Activated naive CD4-positive, alpha-beta T cell treated with anti-CD3 and anti-CD28 coated beads, Interleukin-2, amount 50 U/mL, for 24 hours (primary cell): ENCODE measurements at regions not wholly inside any gene's neighbourhood (a gene's known extent, or its start where the extent isn't known, plus 50 kb on each side); places are given as distances from the start of the nearest gene placed in this dataset.

Experiments used
- H3K27ac Mint-ChIP-seq: one replicate; pipeline ENCODE4 v1.8.0; 2021; ENCODE audit warnings: mild to moderate bottlenecking, mixed read lengths
- H3K27me3 Mint-ChIP-seq: one replicate; pipeline ENCODE4 v1.8.0; 2021; ENCODE audit warnings: mixed read lengths
- H3K36me3 Mint-ChIP-seq: one replicate; pipeline ENCODE4 v1.8.0; 2021; ENCODE audit warnings: mixed read lengths
- H3K4me1 Mint-ChIP-seq: one replicate; pipeline ENCODE4 v1.8.0; 2021; ENCODE audit warnings: mixed read lengths
- H3K4me3 Mint-ChIP-seq: one replicate; pipeline ENCODE4 v1.8.0; 2021; ENCODE audit warnings: mild to moderate bottlenecking, mixed read lengths
- H3K9me3 Mint-ChIP-seq: one replicate; pipeline ENCODE4 v1.8.0; 2021; ENCODE audit warnings: mixed read lengths

- Mint-ChIP-seq H3K36me3 (no peaks in the 10 kb centered on the region), H3K4me1 (no peaks in the 10 kb centered on the region), H3K27me3 (peaks cover 2% of the 10 kb centered on the region), H3K4me3 (no peak overlapping the region), H3K9me3 (peaks cover 5% of the 10 kb centered on the region), H3K27ac (no peak overlapping the region)
These were observed 309.2 kb upstream of the TBX3 start for GRCh38 chr12:114993165-114993564.

GRCh38 chr12:114992443-114992842, 308.5 kb upstream of the TBX3 start:
- peaks cover 2% of the 10 kb centered on the region for H3K27me3 Mint-ChIP-seq
- no peaks in the 10 kb centered on the region for H3K36me3 Mint-ChIP-seq
- no peak overlapping the region for H3K27ac Mint-ChIP-seq
- H3K9me3 Mint-ChIP-seq, result peaks cover 5% of the 10 kb centered on the region
- no peaks in the 10 kb centered on the region for H3K4me1 Mint-ChIP-seq
- no peak overlapping the region for H3K4me3 Mint-ChIP-seq

- Mint-ChIP-seq H3K4me3 (no peak overlapping the region), H3K27me3 (peaks cover 2% of the 10 kb centered on the region), H3K9me3 (no peaks in the 10 kb centered on the region), H3K27ac (no peak overlapping the region), H3K4me1 (no peaks in the 10 kb centered on the region), H3K36me3 (no peaks in the 10 kb centered on the region)
These were observed 306.4 kb upstream of the TBX3 start for GRCh38 chr12:114990381-114990780.

DNA sequence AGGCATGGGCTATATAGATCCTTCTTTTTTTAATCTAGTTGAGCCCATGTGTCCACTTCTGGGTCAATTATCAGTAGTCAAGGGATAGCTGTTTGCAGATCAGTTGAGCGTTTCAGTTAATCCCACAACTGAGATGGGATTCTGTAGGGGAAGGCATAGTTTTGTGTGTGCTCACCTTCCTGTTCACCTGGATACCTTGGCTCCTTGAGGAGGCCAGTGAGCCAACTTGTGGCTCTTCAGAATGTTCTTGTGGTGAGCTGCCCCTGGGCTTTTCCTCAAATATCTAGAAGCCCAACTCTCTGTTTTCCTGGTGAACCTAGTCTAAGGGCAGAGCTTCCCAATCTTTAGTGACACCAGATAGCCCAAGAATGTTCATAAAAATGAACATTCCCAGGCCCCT, 302.9 kb upstream of the TBX3 start:
- Mint-ChIP-seq H3K27ac (no peak overlapping the region), H3K4me3 (no peak overlapping the region), H3K4me1 (no peaks in the 10 kb centered on the region), H3K36me3 (no peaks in the 10 kb centered on the region), H3K9me3 (no peaks in the 10 kb centered on the region), H3K27me3 (peaks cover 3% of the 10 kb centered on the region)

- Mint-ChIP-seq H3K27ac (peak overlapping the region; percentile 14), H3K4me1 (no peaks in the 10 kb centered on the region), H3K4me3 (no peak overlapping the region), H3K27me3 (peaks cover 3% of the 10 kb centered on the region), H3K36me3 (no peaks in the 10 kb centered on the region), H3K9me3 (peaks cover 1% of the 10 kb centered on the region)
These were observed 302.3 kb upstream of the TBX3 start for GRCh38 chr12:114986178-114986714.

DNA sequence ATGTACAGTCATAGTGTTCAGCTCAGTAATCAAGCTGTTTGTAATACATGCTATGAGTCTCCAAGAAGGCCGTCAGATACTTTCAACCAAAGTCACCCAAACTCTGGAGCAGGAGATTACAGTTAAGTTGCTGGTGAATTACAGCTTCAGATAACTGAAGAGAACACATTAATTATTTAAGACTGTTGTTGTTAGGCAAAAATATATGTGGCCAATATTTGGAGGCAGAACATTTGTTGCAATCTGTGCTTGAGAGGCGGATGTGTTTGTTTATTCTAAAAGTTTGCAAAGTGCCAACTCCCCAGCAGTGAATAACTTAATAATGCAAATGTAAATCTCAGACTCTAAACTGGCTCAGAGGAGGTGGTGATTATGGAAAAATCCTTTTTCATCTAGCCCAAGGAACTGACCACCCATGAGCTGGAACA, 300.7 kb upstream of the TBX3 start:
- no peaks in the 10 kb centered on the region for H3K36me3 Mint-ChIP-seq
- H3K4me3 Mint-ChIP-seq, result no peak overlapping the region
- no peaks in the 10 kb centered on the region for H3K4me1 Mint-ChIP-seq
- peaks cover 9% of the 10 kb centered on the region for H3K9me3 Mint-ChIP-seq
- no peak overlapping the region for H3K27ac Mint-ChIP-seq
- H3K27me3 Mint-ChIP-seq, result peaks cover 3% of the 10 kb centered on the region

- H3K4me1 Mint-ChIP-seq, result no peaks in the 10 kb centered on the region
- H3K27ac Mint-ChIP-seq, result no peak overlapping the region
- H3K9me3 Mint-ChIP-seq, result peaks cover 20% of the 10 kb centered on the region
- H3K36me3 Mint-ChIP-seq, result no peaks in the 10 kb centered on the region
- peaks cover 3% of the 10 kb centered on the region for H3K27me3 Mint-ChIP-seq
- no peak overlapping the region for H3K4me3 Mint-ChIP-seq
These were observed 298.8 kb upstream of the TBX3 start for GRCh38 chr12:114982760-114983159.

- H3K4me1 Mint-ChIP-seq, result no peaks in the 10 kb centered on the region
- H3K9me3 Mint-ChIP-seq, result peaks cover 20% of the 10 kb centered on the region
- H3K4me3 Mint-ChIP-seq, result no peak overlapping the region
- H3K27me3 Mint-ChIP-seq, result peaks cover 3% of the 10 kb centered on the region
- H3K36me3 Mint-ChIP-seq, result no peaks in the 10 kb centered on the region
- no peak overlapping the region for H3K27ac Mint-ChIP-seq
These were observed 297.1 kb upstream of the TBX3 start for GRCh38 chr12:114981036-114981435.

GRCh38 chr12:114976959-114977358, 293.0 kb upstream of the TBX3 start:
- H3K9me3 Mint-ChIP-seq, result peaks cover 20% of the 10 kb centered on the region
- H3K4me1 Mint-ChIP-seq, result no peaks in the 10 kb centered on the region
- H3K27me3 Mint-ChIP-seq, result no peaks in the 10 kb centered on the region
- H3K27ac Mint-ChIP-seq, result no peak overlapping the region
- no peaks in the 10 kb centered on the region for H3K36me3 Mint-ChIP-seq
- no peak overlapping the region for H3K4me3 Mint-ChIP-seq

- Mint-ChIP-seq H3K36me3 (no peaks in the 10 kb centered on the region), H3K4me3 (no peak overlapping the region), H3K27me3 (no peaks in the 10 kb centered on the region), H3K9me3 (peaks cover 20% of the 10 kb centered on the region), H3K27ac (no peak overlapping the region), H3K4me1 (no peaks in the 10 kb centered on the region)
These were observed 292.4 kb upstream of the TBX3 start for GRCh38 chr12:114976372-114976771.

DNA sequence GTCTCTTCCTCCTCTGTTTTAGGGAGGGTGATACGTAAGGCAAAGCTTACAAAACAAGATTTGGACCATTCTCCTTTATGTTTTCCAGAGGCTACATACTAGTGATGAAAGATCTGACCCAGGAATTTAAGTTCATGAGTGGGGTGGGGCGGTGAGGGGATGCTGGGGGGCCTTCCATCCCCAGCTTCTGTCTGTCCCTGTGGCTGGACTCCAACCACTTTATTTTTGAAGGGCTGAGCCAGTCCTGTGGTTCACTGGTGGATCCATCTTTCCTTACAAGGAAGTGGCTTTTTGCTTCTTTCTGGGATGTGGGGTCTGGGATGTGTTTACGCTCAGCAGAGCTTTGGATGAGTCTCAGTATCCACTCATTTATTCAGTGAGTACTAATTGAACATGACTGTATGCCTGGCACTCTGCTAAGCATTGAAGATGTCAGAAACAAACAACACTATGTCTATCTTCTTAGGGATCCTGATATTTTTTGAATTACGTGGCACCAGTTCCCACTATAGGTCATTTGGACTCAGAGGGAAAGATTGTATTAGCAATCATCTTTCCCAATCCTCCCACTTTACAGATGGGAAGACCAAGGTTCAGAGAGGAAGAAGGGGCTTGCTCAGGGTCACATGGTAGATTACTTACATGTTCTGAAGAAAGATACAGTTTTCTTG, 291.8 kb upstream of the TBX3 start:
- peaks cover 14% of the 10 kb centered on the region for H3K9me3 Mint-ChIP-seq
- no peak overlapping the region for H3K27ac Mint-ChIP-seq

DNA sequence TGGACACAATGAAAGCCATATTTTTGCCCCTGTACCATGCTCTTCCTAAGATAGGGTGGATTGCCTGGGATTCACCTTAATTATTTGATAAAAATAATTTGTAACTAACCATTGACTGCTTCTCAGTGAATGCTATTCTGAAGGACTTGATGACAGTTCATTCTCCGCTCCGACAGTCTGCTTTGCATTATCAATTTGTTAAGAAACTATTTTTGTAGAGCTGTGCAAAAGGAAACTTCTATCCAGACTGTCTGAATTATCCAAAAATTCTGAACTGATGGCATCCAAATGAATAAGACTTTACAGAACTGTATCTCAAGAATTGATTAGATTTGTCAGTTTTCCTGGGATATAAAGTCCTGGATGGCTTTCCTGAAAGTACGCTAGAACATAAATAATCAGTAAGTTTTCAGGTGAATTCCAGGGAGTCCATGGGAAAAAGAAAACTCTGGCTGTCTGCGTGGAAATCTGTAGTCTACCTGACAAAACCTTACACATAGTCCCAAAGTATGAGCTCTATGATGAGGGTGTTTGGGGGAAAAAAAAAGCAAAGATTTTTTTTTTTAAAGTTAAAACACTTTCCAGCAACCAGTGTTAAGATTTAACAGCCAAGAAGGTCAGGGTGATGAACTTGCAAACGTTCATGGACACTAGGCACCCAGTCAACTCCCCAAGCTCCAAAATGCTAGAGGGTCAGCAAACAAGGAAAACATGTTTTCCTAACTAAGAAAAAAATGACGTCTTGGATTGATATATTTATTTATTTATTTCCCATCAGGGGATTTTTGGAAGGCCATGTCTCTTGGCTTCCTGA, 291.1 kb upstream of the TBX3 start:
- no peak overlapping the region for H3K27ac Mint-ChIP-seq
- no peak overlapping the region for H3K4me3 Mint-ChIP-seq
- H3K9me3 Mint-ChIP-seq, result peaks cover 11% of the 10 kb centered on the region

More for the DNA sequence above, 291.8 kb upstream of the TBX3 start:
- H3K4me3 Mint-ChIP-seq, result no peak overlapping the region
- no peaks in the 10 kb centered on the region for H3K27me3 Mint-ChIP-seq
- H3K4me1 Mint-ChIP-seq, result no peaks in the 10 kb centered on the region
- H3K36me3 Mint-ChIP-seq, result no peaks in the 10 kb centered on the region

DNA sequence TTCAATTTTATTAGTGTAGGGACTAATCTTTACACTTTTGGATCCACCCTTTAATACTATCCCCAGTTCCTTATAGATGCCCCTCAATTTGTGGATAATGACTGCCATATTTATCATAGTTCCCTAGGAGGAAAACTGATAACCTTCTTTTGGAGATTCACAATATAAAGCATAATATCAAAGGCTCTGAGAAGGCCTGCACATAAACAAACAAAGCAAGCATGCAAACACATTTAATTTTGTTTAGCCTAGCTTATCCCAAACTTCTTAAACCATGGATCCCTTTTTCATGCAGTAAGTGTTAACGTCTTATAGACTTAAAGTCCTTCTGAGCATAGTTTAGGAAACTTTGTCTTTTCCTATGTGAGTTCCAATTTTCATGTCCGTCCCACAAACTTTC, 290.4 kb upstream of the TBX3 start:
- Mint-ChIP-seq H3K36me3 (no peaks in the 10 kb centered on the region), H3K4me1 (no peaks in the 10 kb centered on the region), H3K9me3 (peaks cover 11% of the 10 kb centered on the region), H3K27me3 (no peaks in the 10 kb centered on the region), H3K27ac (no peak overlapping the region), H3K4me3 (no peak overlapping the region)

More for the DNA sequence above, 291.1 kb upstream of the TBX3 start:
- Mint-ChIP-seq H3K4me1 (no peaks in the 10 kb centered on the region), H3K27me3 (no peaks in the 10 kb centered on the region), H3K36me3 (no peaks in the 10 kb centered on the region)

DNA sequence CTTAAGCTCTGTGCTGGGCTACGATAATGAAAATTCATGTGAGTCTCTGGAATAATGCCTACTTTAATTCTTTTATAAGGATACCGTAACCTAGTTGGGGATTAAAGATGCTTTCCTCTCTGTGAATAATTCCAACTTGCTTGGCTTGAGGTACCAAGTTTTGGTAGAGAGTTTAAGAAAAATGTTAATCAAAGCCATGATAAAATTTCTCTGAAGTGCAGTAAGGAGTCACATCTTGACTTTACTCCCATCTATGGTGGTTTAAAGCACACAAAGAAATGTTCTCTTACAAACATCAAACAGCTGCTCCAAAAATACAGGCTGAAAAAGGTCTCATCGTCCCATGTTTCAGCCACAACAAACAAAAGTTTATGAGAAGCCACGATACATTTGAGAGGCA, 284.8 kb upstream of the TBX3 start:
- Mint-ChIP-seq H3K4me3 (no peak overlapping the region), H3K27ac (no peak overlapping the region), H3K36me3 (no peaks in the 10 kb centered on the region), H3K27me3 (peaks cover 2% of the 10 kb centered on the region), H3K4me1 (no peaks in the 10 kb centered on the region), H3K9me3 (peaks cover 4% of the 10 kb centered on the region)

- H3K4me1 Mint-ChIP-seq, result no peaks in the 10 kb centered on the region
- peaks cover 4% of the 10 kb centered on the region for H3K9me3 Mint-ChIP-seq
- peaks cover 2% of the 10 kb centered on the region for H3K27me3 Mint-ChIP-seq
- no peaks in the 10 kb centered on the region for H3K36me3 Mint-ChIP-seq
- no peak overlapping the region for H3K4me3 Mint-ChIP-seq
- no peak overlapping the region for H3K27ac Mint-ChIP-seq
These were observed 283.2 kb upstream of the TBX3 start for GRCh38 chr12:114967151-114967550.

DNA sequence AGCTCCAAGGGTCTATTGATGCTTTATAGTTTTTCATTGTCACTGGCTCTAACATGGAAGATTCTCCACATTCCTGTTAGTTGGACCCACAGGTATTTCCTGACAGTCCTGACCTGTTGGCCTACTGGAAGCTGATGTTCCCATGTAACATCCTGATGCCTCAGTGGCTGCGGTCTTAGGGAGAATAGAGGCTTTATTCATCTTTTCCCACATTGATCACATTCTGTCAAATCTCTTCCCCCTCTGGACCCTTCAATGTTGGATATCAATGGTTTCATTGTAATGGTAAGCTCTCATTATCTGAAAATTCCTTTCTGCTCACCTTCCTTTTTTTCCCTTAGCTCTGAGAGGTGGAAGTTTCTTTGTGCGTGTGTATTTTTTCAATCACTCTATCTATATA, 280.9 kb upstream of the TBX3 start:
- Mint-ChIP-seq H3K4me1 (no peaks in the 10 kb centered on the region), H3K36me3 (no peaks in the 10 kb centered on the region), H3K27me3 (peaks cover 2% of the 10 kb centered on the region), H3K9me3 (peaks cover 4% of the 10 kb centered on the region), H3K4me3 (no peak overlapping the region), H3K27ac (no peak overlapping the region)
